HG02870 (cell line): ENCODE measurements at regions not wholly inside any gene's neighbourhood (a gene's known extent, or its start where the extent isn't known, plus 50 kb on each side); places are given as distances from the start of the nearest gene placed in this dataset.
"Not testable (repeated sequence)": the region's sequence is repeated elsewhere in the genome, so short reads cannot be mapped to it uniquely, and the experiment has no call there.

Experiments used
- ATAC-seq: cut with Tn5 transposase; IDR thresholded peaks from one replicate; pipeline ENCODE4 v1.9.1; 2021; ENCODE audit warnings: mild to moderate bottlenecking, moderate library complexity; ENCODE audit not compliant: unreplicated experiment

GRCh38 chr22:22296047-22296446 lies 51.5 kb downstream of the VPREB1 start:
- ATAC-seq = not testable (repeated sequence)

- not testable (repeated sequence) for ATAC-seq
Measured at GRCh38 chr22:22297159-22297793, 52.7 kb downstream of the VPREB1 start.

- not testable (repeated sequence) for ATAC-seq
Measured at GRCh38 chr22:22297794-22298653, 53.4 kb downstream of the VPREB1 start.

- ATAC-seq = not testable (repeated sequence)
Measured at GRCh38 chr22:22298654-22299009, 54.0 kb downstream of the VPREB1 start.

- ATAC-seq = not testable (repeated sequence)
Measured at GRCh38 chr22:22300511-22300910, 55.9 kb downstream of the VPREB1 start.

GRCh38 chr22:22300946-22301345 lies 56.4 kb downstream of the VPREB1 start:
- not testable (repeated sequence) for ATAC-seq

- no peak for ATAC-seq
Measured at GRCh38 chr22:22316589-22316988, 72.0 kb downstream of the VPREB1 start.

GRCh38 chr22:22318723-22319465 lies 74.3 kb downstream of the VPREB1 start:
- ATAC-seq = no peak

- ATAC-seq = peak; percentile 91
Measured at GRCh38 chr22:22321743-22322611, 77.4 kb downstream of the VPREB1 start.

GRCh38 chr22:22322792-22323191 lies 78.2 kb downstream of the VPREB1 start:
- ATAC-seq = no peak

GRCh38 chr22:22327723-22328122 lies 83.1 kb downstream of the VPREB1 start:
- no peak for ATAC-seq

- no peak for ATAC-seq
Measured at GRCh38 chr22:22329792-22330191, 85.2 kb downstream of the VPREB1 start.

- not testable (repeated sequence) for ATAC-seq
Measured at GRCh38 chr22:22335640-22336039, 91.1 kb downstream of the VPREB1 start.

GRCh38 chr22:22336333-22336732 lies 91.7 kb downstream of the VPREB1 start:
- not testable (repeated sequence) for ATAC-seq

GRCh38 chr22:22338778-22339177 lies 94.2 kb downstream of the VPREB1 start:
- ATAC-seq = not testable (repeated sequence)

GRCh38 chr22:22341736-22342135 lies 97.2 kb downstream of the VPREB1 start:
- no peak for ATAC-seq

- no peak for ATAC-seq
Measured at GRCh38 chr22:22342697-22343580, 98.4 kb downstream of the VPREB1 start.

- ATAC-seq = no peak
Measured at GRCh38 chr22:22343581-22344296, 99.2 kb downstream of the VPREB1 start.

- no peak for ATAC-seq
Measured at GRCh38 chr22:22344430-22344829, 99.8 kb downstream of the VPREB1 start.
